T-helper 2 cell treated with Interferon-gamma antibody and Interleukin-4, amounts not matched to agents 5 μg/mL and 100 μg/mL, for 36 hours (primary cell): ENCODE measurements at regions not wholly inside any gene's neighbourhood (a gene's known extent, or its start where the extent isn't known, plus 50 kb on each side); places are given as distances from the start of the nearest gene placed in this dataset.
"Not testable (repeated sequence)": the region's sequence is repeated elsewhere in the genome, so short reads cannot be mapped to it uniquely, and the experiment has no call there.

Experiments
- DNase-seq: peaks from one replicate; pipeline ENCODE4 v3.0.0; 2021; ENCODE audit warnings: low spot score
- H3K27ac Mint-ChIP-seq: one replicate; pipeline ENCODE4 v1.8.0; 2021; ENCODE audit warnings: mild to moderate bottlenecking, mixed read lengths
- H3K27me3 Mint-ChIP-seq: one replicate; pipeline ENCODE4 v1.8.0; 2021; ENCODE audit warnings: low read depth, mixed read lengths
- H3K36me3 Mint-ChIP-seq: one replicate; pipeline ENCODE4 v1.8.0; 2021; ENCODE audit warnings: low read depth, mixed read lengths
- H3K4me1 Mint-ChIP-seq: one replicate; pipeline ENCODE4 v1.8.0; 2021; ENCODE audit warnings: low read depth, mixed read lengths
- H3K4me3 Mint-ChIP-seq: one replicate; pipeline ENCODE4 v1.8.0; 2022; ENCODE audit warnings: mild to moderate bottlenecking, moderate library complexity, mixed read lengths
- H3K9me3 Mint-ChIP-seq: one replicate; pipeline ENCODE4 v1.8.0; 2021; ENCODE audit warnings: mixed read lengths

GRCh38 chr9:41367301-41367700 is 178.2 kb upstream of the ZNG1F start:
- not testable (repeated sequence) for H3K27me3 Mint-ChIP-seq, H3K36me3 Mint-ChIP-seq, H3K9me3 Mint-ChIP-seq, DNase-seq, H3K27ac Mint-ChIP-seq, H3K4me3 Mint-ChIP-seq, H3K4me1 Mint-ChIP-seq

- DNase-seq, H3K36me3 Mint-ChIP-seq, H3K9me3 Mint-ChIP-seq, H3K4me1 Mint-ChIP-seq, H3K27ac Mint-ChIP-seq, H3K27me3 Mint-ChIP-seq, H3K4me3 Mint-ChIP-seq: not testable (repeated sequence)
Measured at GRCh38 chr9:41361790-41362189, 172.7 kb upstream of the ZNG1F start.

- H3K4me3 Mint-ChIP-seq, result peak overlapping the region; percentile 99
Measured at GRCh38 chr9:41359116-41359515, 170.0 kb upstream of the ZNG1F start.

GRCh38 chr9:41358682-41359081 is 169.6 kb upstream of the ZNG1F start:
- DNase-seq, result peak; percentile 88
- Mint-ChIP-seq H3K27ac (peak overlapping the region; percentile 98), H3K4me3 (peak overlapping the region; percentile 99)
- H3K27me3 Mint-ChIP-seq, H3K4me1 Mint-ChIP-seq, H3K9me3 Mint-ChIP-seq, H3K36me3 Mint-ChIP-seq: not testable (repeated sequence)

More at GRCh38 chr9:41359116-41359515, 170.0 kb upstream of the ZNG1F start:
- H3K9me3 Mint-ChIP-seq, H3K4me1 Mint-ChIP-seq, H3K27me3 Mint-ChIP-seq, H3K36me3 Mint-ChIP-seq, DNase-seq: not testable (repeated sequence)
- H3K27ac Mint-ChIP-seq, result peak overlapping the region; percentile 98

- not testable (repeated sequence) for DNase-seq, H3K4me1 Mint-ChIP-seq, H3K27me3 Mint-ChIP-seq, H3K36me3 Mint-ChIP-seq, H3K9me3 Mint-ChIP-seq
- Mint-ChIP-seq H3K27ac (peak overlapping the region; percentile 75), H3K4me3 (peak overlapping the region; percentile 99)
Measured at GRCh38 chr9:41357918-41358404, 168.8 kb upstream of the ZNG1F start.

- Mint-ChIP-seq H3K4me3 (peak overlapping the region; percentile 99), H3K27ac (peak overlapping the region; percentile 55)
- H3K9me3 Mint-ChIP-seq, DNase-seq, H3K27me3 Mint-ChIP-seq, H3K36me3 Mint-ChIP-seq, H3K4me1 Mint-ChIP-seq: not testable (repeated sequence)
Measured at GRCh38 chr9:41357350-41357748, 168.2 kb upstream of the ZNG1F start.

GRCh38 chr9:41356588-41357349 is 167.7 kb upstream of the ZNG1F start:
- not testable (repeated sequence) for H3K27me3 Mint-ChIP-seq, H3K9me3 Mint-ChIP-seq, H3K4me1 Mint-ChIP-seq, H3K36me3 Mint-ChIP-seq
- peak overlapping the region; percentile 63 for H3K4me3 Mint-ChIP-seq
- DNase-seq, result peak; percentile 88
- H3K27ac Mint-ChIP-seq, result peak overlapping the region; percentile 73

GRCh38 chr9:41355712-41356450 is 166.8 kb upstream of the ZNG1F start:
- H3K9me3 Mint-ChIP-seq, H3K36me3 Mint-ChIP-seq, H3K4me1 Mint-ChIP-seq, H3K4me3 Mint-ChIP-seq, H3K27me3 Mint-ChIP-seq, H3K27ac Mint-ChIP-seq, DNase-seq: not testable (repeated sequence)

- not testable (repeated sequence) for H3K27me3 Mint-ChIP-seq, H3K36me3 Mint-ChIP-seq, DNase-seq, H3K9me3 Mint-ChIP-seq, H3K4me1 Mint-ChIP-seq
- Mint-ChIP-seq H3K27ac (peak overlapping the region; percentile 49), H3K4me3 (peak overlapping the region; percentile 72)
Measured at GRCh38 chr9:41354978-41355377, 165.9 kb upstream of the ZNG1F start.

GRCh38 chr9:41354060-41354934 is 165.2 kb upstream of the ZNG1F start:
- not testable (repeated sequence) for H3K36me3 Mint-ChIP-seq, H3K4me1 Mint-ChIP-seq, H3K27me3 Mint-ChIP-seq, DNase-seq, H3K9me3 Mint-ChIP-seq
- Mint-ChIP-seq H3K4me3 (peak overlapping the region; percentile 42), H3K27ac (peak overlapping the region; percentile 31)

GRCh38 chr9:41353026-41353425 is 163.9 kb upstream of the ZNG1F start:
- DNase-seq, H3K36me3 Mint-ChIP-seq, H3K27ac Mint-ChIP-seq, H3K27me3 Mint-ChIP-seq, H3K4me3 Mint-ChIP-seq, H3K9me3 Mint-ChIP-seq, H3K4me1 Mint-ChIP-seq: not testable (repeated sequence)

GRCh38 chr9:41352390-41352789 is 163.3 kb upstream of the ZNG1F start:
- H3K36me3 Mint-ChIP-seq, DNase-seq, H3K27ac Mint-ChIP-seq, H3K27me3 Mint-ChIP-seq, H3K4me3 Mint-ChIP-seq, H3K9me3 Mint-ChIP-seq, H3K4me1 Mint-ChIP-seq: not testable (repeated sequence)

- H3K36me3 Mint-ChIP-seq, H3K27ac Mint-ChIP-seq, H3K4me3 Mint-ChIP-seq, DNase-seq, H3K27me3 Mint-ChIP-seq, H3K9me3 Mint-ChIP-seq, H3K4me1 Mint-ChIP-seq: not testable (repeated sequence)
Measured at GRCh38 chr9:41347893-41348292, 158.8 kb upstream of the ZNG1F start.

- not testable (repeated sequence) for H3K4me3 Mint-ChIP-seq, H3K4me1 Mint-ChIP-seq, H3K27me3 Mint-ChIP-seq, H3K36me3 Mint-ChIP-seq, H3K9me3 Mint-ChIP-seq, H3K27ac Mint-ChIP-seq, DNase-seq
Measured at GRCh38 chr9:41332562-41332961, 143.4 kb upstream of the ZNG1F start.
